Activated CD8-positive, alpha-beta memory T cell treated with anti-CD3 and anti-CD28 coated beads for 24 hours (primary cell): ENCODE measurements at regions not wholly inside any gene's neighbourhood (a gene's known extent, or its start where the extent isn't known, plus 50 kb on each side); places are given as distances from the start of the nearest gene placed in this dataset.
"Not testable (repeated sequence)": the region's sequence is repeated elsewhere in the genome, so short reads cannot be mapped to it uniquely, and the experiment has no call there.

Experiments
- DNase-seq: peaks from one replicate; pipeline ENCODE4 v3.0.0-alpha.2; 2020

- not testable (repeated sequence) for DNase-seq
Observed at GRCh38 chr16:88188171-88188895, 194.4 kb upstream of the ZNF469 start.

- DNase-seq = not testable (repeated sequence)
Observed at GRCh38 chr16:88190592-88191095, 192.1 kb upstream of the ZNF469 start.

GRCh38 chr16:88191168-88191567 is 191.6 kb upstream of the ZNF469 start:
- not testable (repeated sequence) for DNase-seq

GRCh38 chr16:88192601-88193000 is 190.2 kb upstream of the ZNF469 start:
- no peak for DNase-seq

- peak; percentile 64 for DNase-seq
Observed at GRCh38 chr16:88193706-88194396, 188.9 kb upstream of the ZNF469 start.

GRCh38 chr16:88194397-88195268 is 188.1 kb upstream of the ZNF469 start:
- DNase-seq = peak; percentile 40

- DNase-seq = no peak
Observed at GRCh38 chr16:88195269-88195705, 187.5 kb upstream of the ZNF469 start.

- DNase-seq = no peak
Observed at GRCh38 chr16:88195911-88196465, 186.8 kb upstream of the ZNF469 start.

GRCh38 chr16:88196471-88197400 is 186.0 kb upstream of the ZNF469 start:
- peak; percentile 40 for DNase-seq

GRCh38 chr16:88197481-88198456 is 185.0 kb upstream of the ZNF469 start:
- peak; percentile 40 for DNase-seq

- DNase-seq = peak; percentile 37
Observed at GRCh38 chr16:88198457-88199295, 184.1 kb upstream of the ZNF469 start.

GRCh38 chr16:88199296-88200153 is 183.2 kb upstream of the ZNF469 start:
- DNase-seq = not testable (repeated sequence)

- not testable (repeated sequence) for DNase-seq
Observed at GRCh38 chr16:88200154-88200895, 182.4 kb upstream of the ZNF469 start.

GRCh38 chr16:88200896-88201185 is 181.9 kb upstream of the ZNF469 start:
- no peak for DNase-seq

- not testable (repeated sequence) for DNase-seq
Observed at GRCh38 chr16:88201611-88202010, 181.1 kb upstream of the ZNF469 start.

GRCh38 chr16:88202207-88202745 is 180.5 kb upstream of the ZNF469 start:
- DNase-seq = no peak
